NCI-H1105 (cell line): ENCODE measurements at regions not wholly inside any gene's neighbourhood (a gene's known extent, or its start where the extent isn't known, plus 50 kb on each side); places are given as distances from the start of the nearest gene placed in this dataset.
"Not testable (repeated sequence)": the region's sequence is repeated elsewhere in the genome, so short reads cannot be mapped to it uniquely, and the experiment has no call there.

Source experiments
- DNase-seq: peaks from one replicate; lab custom pipeline; 2025; lab: John Stamatoyannopoulos, UW

DNA sequence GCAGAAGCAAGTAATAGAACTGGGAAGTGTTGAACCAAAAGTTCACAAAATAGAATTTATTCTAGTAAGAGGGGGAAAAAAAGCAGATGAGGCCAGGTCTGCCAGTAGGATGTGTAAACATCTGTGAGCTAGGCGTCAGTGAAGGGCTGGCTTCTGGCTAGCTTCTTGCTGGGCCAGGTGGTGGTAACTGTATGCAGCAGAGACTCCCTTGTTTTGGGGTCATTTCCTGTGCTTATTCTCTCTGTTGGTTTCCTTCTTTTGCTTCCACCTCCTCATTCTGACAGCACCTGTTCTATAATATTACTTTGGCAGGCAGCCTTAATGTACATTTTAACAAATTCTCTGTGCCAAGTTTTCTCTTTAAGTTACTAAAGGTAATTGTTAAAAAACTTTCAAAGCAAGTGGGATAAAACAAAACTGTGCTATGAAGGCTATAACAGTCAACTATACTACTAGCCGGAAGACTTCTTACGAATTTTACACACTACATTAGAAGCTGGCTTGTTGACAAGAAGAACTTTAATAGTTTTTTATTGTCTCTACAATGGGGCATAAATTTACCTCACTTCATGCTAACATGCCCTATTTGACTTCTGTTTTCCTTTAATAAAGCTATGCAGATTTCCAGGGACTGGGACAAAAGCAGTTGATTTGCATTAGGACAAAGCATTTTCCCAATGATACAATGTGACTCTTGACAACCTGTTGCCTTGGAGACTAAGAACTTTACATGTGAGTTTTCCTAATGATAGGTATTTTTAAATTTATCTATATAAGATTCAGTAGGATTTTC, 318.8 kb upstream of the NAALADL2 start:
- DNase-seq, result peak; percentile 94

GRCh38 chr3:174541708-174542315, 317.3 kb upstream of the NAALADL2 start:
- no peak for DNase-seq

DNA sequence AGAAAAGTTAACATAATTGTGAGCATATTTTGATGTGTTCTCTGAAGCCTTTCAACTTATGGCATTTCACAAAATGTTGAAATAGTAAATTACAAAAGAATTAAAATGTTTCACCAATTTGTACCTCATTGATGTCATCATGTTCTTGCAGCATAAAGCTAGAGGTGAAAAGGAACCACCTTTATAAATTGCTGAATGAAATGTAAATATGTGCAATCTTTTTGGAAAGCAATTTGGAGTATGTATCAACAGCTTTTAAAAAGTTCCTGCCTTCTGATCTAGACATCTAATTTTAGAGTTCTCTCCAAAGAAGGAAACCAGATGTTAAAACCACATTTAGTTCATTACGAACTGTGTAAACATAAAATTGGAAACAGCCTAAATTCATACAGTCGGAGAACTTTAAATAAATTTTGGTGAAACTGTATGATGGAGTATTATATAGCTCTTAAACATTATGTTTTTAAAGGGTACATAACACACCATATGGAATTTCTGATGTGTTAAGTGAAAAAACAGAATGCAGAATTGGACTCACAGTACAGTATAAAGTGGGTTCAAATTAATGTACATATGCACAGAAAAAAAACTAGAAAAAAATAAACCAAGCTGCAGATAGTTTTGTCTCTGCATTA, 311.2 kb upstream of the NAALADL2 start:
- no peak for DNase-seq

- no peak for DNase-seq
Measured at GRCh38 chr3:174548841-174549623, 310.1 kb upstream of the NAALADL2 start.

DNA sequence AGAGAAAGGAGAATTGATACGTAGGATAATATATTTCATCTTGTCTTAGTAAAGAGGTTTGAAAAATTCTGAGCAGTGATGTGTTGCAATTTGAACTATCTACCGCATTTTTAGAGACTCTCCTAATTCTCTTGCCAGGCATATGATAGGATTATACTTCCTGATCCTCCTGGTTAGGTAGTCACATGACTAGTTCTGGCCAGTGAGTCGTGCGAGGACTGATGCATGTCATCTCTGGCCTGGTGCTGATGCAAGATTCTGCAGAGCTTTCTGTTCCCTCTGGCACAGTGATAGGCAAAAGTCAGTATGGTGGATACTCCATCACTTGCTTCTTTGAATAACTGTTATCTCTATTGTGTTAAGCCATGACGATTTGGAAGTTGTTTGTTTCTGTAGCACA, 277.6 kb upstream of the NAALADL2 start:
- no peak for DNase-seq

GRCh38 chr3:174583396-174583795, 275.7 kb upstream of the NAALADL2 start:
- peak; percentile 30 for DNase-seq

GRCh38 chr3:174587137-174587536, 272.0 kb upstream of the NAALADL2 start:
- DNase-seq, result not testable (repeated sequence)

DNA sequence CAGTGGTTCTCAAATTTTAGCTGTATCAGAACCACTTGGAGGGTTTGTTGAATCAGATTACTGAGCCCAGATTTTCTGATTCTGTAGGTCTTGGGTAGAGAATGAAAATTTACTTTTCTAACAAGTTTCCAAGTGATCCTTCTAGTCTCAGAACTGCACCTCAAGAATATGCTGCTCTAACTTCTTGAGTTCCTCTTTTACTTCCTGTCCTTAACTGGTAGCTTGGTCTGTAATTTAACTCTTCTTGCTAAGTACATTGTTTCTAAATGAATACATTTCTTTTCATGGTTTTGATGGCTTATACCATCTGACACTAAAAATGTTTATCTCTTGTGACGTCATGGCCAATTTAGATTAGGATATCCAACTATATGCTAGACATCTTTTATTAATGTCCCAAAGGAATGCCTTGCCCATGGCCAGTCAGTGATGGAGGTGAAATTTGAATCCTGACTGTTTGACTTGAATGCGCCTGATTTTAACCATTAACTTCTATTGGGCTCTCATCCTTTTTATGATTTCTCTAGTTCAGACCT, 262.6 kb upstream of the NAALADL2 start:
- DNase-seq, result no peak

DNA sequence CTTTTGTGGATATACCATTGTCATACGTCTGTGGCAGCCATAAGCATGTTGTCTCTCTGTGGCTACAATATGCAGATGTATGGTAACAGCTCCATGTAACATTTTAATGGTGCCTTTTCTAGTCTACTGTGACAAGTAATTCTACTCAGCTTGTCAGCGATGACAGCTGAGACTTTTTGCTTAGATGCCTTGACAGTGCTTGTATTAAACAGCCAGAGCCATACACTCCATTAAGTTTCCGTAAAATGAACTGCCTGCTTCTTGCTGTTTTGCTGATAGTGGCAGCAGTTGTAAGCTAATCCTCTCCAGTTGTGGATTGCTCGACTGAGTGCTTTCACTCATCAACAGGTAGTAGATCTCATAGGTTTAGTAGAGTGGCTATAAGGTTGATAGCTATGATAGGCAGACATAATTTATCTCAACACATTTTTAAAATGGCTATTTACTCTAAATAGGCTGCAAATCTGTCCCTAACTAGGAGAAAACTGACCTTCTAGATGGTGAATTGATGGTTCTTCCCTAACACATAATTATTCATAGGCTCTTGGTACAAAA, 260.2 kb upstream of the NAALADL2 start:
- no peak for DNase-seq

- DNase-seq, result no peak
Measured at GRCh38 chr3:174613173-174613572, 246.0 kb upstream of the NAALADL2 start.

DNA sequence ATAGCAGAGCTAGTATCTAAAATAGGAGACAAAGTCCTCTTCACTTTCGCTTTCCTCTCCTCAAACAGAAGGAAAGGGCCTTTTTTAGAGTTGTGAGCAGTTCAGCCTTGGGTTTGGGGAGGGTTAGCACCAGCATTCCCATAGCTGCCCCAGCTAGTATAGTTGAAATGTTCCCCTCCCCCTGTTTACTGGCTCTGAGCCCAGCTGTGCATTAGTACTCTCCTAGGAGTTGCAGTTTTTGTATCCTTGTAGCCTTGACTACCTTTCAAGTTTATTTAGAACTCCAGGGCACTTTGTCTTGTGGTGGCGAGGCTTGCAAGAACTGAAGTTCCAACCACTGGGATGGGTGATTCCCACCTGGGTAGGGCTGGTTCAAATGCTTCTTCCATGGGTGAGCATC, 245.1 kb upstream of the NAALADL2 start:
- DNase-seq, result peak; percentile 51

GRCh38 chr3:174618368-174619080, 240.6 kb upstream of the NAALADL2 start:
- DNase-seq, result no peak

DNA sequence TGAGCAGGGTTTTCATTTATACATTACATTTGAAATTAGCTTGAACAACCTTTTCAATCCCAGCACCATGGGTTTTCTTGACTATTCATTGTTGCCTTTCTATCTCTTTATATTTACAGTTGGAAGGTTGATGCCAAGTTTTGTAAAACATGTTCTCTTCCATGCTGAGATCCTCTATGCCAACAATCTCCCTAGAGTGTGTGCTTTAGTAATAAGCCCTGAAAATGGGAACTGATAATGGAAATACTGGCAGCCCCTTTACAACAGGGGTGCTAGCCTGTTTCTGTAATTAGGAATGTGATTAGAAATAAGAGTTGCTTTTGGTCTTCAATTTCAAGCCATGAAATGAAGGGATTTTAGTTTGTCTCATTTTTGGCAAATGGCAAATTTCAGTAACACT, 239.9 kb upstream of the NAALADL2 start:
- no peak for DNase-seq

- DNase-seq, result no peak
Measured at GRCh38 chr3:174620138-174620537, 239.0 kb upstream of the NAALADL2 start.

- DNase-seq, result no peak
Measured at GRCh38 chr3:174620855-174621472, 238.2 kb upstream of the NAALADL2 start.

GRCh38 chr3:174633342-174633741, 225.8 kb upstream of the NAALADL2 start:
- DNase-seq, result no peak

DNA sequence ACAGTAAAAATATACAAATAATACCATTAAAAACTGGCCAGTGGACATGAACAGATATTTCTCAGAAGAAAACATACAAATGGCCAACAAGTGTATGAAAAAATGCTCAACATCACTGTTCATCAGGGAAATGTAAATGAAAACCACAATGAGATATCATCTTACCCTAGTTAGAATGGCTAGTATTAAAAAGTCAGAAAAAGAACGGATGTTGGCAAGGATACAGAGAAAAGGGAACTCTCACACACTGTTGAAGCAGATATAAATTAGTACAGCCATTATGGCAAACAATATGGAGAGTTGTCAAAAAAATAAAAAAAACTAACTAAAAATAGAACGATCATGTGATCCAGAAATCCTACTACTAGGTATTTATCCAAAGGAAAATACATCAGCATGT, 222.7 kb upstream of the NAALADL2 start:
- DNase-seq, result no peak

DNA sequence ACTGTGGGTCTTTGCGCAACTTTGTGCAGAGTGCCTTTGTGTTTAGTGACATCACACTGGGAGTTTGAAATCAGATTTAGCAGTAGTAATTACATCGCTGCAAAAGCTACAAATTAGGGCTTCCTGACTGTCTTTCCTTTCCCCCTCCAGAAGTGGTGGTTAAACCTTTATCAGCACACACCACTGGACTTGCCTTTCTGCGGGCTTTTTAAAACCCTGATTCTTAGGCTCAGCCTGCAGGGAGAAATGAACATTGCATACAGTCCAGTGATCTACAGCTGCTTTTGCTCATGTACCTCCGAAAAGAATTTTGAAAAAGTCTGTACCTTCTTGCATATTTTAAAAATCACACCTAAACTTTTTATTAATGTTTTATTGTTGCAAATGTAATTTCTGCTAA, 219.7 kb upstream of the NAALADL2 start:
- no peak for DNase-seq

DNA sequence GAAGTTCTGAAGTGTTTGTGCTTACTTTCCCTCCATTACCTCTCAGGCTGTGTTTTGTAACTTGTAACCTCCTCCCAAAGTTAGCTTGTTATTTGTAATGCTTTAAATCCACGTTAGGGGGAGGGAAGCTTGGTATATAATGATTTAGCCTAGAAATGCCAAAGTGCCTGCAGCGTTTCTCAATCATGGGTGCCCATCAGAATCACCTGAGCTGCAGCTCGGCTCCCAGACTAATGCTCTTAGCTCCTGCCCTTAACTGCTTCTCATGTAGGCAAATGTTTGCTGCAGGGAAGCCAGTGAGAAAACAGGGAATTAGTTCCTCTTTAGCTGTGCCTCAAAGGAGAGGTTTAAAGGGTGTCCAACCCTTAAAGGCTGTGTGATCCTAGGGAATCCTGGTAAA, 219.2 kb upstream of the NAALADL2 start:
- DNase-seq, result no peak

DNA sequence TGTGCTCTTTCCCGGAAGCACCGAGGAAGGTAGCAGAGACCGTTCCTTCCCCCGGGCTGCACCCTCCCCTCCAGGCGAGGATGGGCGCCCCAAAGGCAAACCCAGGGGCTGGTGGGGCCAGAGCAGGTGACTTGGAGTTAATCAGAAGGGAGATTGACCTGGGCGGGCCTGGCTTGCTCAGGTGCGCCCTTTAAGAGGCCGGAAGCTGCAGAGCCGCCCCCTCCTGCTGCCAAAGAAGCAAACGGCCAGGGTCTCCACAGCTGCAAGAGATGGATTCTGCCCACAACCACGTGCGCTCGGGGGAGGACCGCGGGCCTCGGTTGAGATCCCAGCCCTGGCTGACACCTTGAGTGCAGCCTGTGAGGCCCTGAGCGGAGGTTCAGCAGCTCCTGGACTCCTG, 218.2 kb upstream of the NAALADL2 start:
- DNase-seq, result no peak

GRCh38 chr3:174644287-174644686, 214.8 kb upstream of the NAALADL2 start:
- no peak for DNase-seq
